ENCODE measurements at regions not wholly inside any gene's neighbourhood (a gene's known extent, or its start where the extent isn't known, plus 50 kb on each side); places are given as distances from the start of the nearest gene placed in this dataset.

DNA sequence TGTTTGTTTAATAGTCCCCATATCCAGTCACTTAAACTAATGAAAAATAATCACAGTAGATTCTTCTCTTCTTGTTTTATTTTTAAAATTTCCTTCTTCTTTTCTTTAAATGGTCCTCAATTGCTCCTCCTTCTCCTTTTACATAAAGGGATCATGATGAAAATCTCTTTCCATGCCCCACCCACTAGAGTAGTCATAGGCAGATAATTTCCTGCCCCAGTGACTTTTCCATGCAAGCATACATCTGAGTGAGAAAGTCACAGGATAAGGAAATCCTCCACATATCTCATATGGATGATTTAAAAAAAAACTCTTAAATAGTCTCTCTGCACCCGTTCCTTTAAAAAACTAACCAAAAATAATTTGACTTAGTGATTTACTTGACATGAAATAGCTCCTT, 552.3 kb upstream of the SETBP1 start:
- H3K9ac ChIP-seq (ENCODE audit: low read depth in 1 of 3, low read length in 3 of 3) = no peak overlapping the region
- no peaks in the 10 kb centered on the region for H3K27me3 ChIP-seq (ENCODE audit: control insufficient read depth in 3 of 3, insufficient read depth in 3 of 3, low read length in 3 of 3)
- H3K27ac ChIP-seq (ENCODE audit: low read depth, low read length) = no peak overlapping the region
- H3K36me3 ChIP-seq (ENCODE audit: control insufficient read depth in 3 of 3, insufficient read depth in 3 of 3, low read length in 3 of 3) = no peaks in the 10 kb centered on the region
- no peak overlapping the region for H3K4me3 ChIP-seq (ENCODE audit: low read length in 3 of 3)
- H3K9me3 ChIP-seq (ENCODE audit: control insufficient read depth in 3 of 3, low read length in 3 of 3) = no peaks in the 10 kb centered on the region
- H3K4me1 ChIP-seq (ENCODE audit: control insufficient read depth in 3 of 3, insufficient read depth in 3 of 3, low read length in 3 of 3) = no peaks in the 10 kb centered on the region

DNA sequence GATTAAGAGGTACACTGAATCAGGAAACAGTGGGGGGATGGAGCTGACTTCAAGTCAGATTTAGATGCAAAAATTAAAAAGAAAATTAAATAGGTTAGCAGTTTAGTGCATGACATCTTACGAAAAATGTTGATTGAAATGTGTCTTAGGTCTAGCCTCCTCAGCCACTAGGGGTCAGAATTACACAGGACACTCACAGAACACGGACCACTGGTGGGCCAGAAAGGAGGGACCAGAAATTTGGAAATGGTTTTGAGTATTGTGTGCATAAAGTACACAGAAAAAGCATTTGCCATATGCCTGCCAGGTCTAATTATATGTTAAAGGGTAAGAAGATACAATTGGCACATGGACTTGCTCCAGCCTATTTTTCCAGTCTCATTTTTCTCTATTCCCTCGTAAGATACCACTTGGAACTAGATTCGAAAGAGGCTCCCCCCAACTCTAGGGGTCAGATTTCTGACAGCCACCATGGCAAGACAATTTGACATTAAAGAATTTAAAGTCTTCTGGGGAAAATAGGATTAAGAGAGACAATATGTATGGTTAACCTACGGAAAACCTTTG, 550.2 kb upstream of the SETBP1 start:
- Histone ChIP-seq H3K27me3 (ENCODE audit: control insufficient read depth in 3 of 3, insufficient read depth in 3 of 3, low read length in 3 of 3) (no peaks in the 10 kb centered on the region), H3K9me3 (ENCODE audit: control insufficient read depth in 3 of 3, low read length in 3 of 3) (no peaks in the 10 kb centered on the region), H3K36me3 (ENCODE audit: control insufficient read depth in 3 of 3, insufficient read depth in 3 of 3, low read length in 3 of 3) (no peaks in the 10 kb centered on the region), H3K9ac (ENCODE audit: low read depth in 1 of 3, low read length in 3 of 3) (no peak overlapping the region), H3K4me3 (ENCODE audit: low read length in 3 of 3) (no peak overlapping the region), H3K27ac (ENCODE audit: low read depth, low read length) (no peak overlapping the region), H3K4me1 (ENCODE audit: control insufficient read depth in 3 of 3, insufficient read depth in 3 of 3, low read length in 3 of 3) (no peaks in the 10 kb centered on the region)

DNA sequence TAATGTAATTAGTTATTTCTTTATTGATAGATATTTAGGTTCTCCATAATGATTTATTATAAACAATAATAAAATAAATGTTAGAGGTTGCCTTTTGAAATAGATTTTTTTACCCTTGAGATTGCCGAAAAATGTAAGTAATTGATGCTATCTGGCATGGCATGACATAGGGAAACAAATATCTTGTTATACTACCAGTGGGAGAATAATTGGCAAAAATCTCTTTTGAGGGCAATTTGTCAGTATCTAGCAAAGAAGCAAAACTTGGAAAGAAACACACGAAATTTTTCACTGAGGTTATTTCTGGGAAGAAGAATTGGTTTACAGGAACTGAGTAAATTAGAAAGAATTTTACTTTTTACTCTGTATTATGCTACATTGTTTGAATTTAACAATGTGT, 547.2 kb upstream of the SETBP1 start:
- Histone ChIP-seq H3K9me3 (ENCODE audit: control insufficient read depth in 3 of 3, low read length in 3 of 3) (no peaks in the 10 kb centered on the region), H3K4me3 (ENCODE audit: low read length in 3 of 3) (no peak overlapping the region), H3K4me1 (ENCODE audit: control insufficient read depth in 3 of 3, insufficient read depth in 3 of 3, low read length in 3 of 3) (no peaks in the 10 kb centered on the region), H3K9ac (ENCODE audit: low read depth in 1 of 3, low read length in 3 of 3) (no peak overlapping the region), H3K27me3 (ENCODE audit: control insufficient read depth in 3 of 3, insufficient read depth in 3 of 3, low read length in 3 of 3) (no peaks in the 10 kb centered on the region), H3K27ac (ENCODE audit: low read depth, low read length) (no peak overlapping the region), H3K36me3 (ENCODE audit: control insufficient read depth in 3 of 3, insufficient read depth in 3 of 3, low read length in 3 of 3) (no peaks in the 10 kb centered on the region)

GRCh38 chr18:44134447-44134846, 546.2 kb upstream of the SETBP1 start:
- Histone ChIP-seq H3K9me3 (ENCODE audit: control insufficient read depth in 3 of 3, low read length in 3 of 3) (no peaks in the 10 kb centered on the region), H3K4me3 (ENCODE audit: low read length in 3 of 3) (no peak overlapping the region), H3K9ac (ENCODE audit: low read depth in 1 of 3, low read length in 3 of 3) (no peak overlapping the region), H3K36me3 (ENCODE audit: control insufficient read depth in 3 of 3, insufficient read depth in 3 of 3, low read length in 3 of 3) (no peaks in the 10 kb centered on the region), H3K27me3 (ENCODE audit: control insufficient read depth in 3 of 3, insufficient read depth in 3 of 3, low read length in 3 of 3) (no peaks in the 10 kb centered on the region), H3K4me1 (ENCODE audit: control insufficient read depth in 3 of 3, insufficient read depth in 3 of 3, low read length in 3 of 3) (no peaks in the 10 kb centered on the region), H3K27ac (ENCODE audit: low read depth, low read length) (no peak overlapping the region)

GRCh38 chr18:44135741-44136140, 544.9 kb upstream of the SETBP1 start:
- Histone ChIP-seq H3K9me3 (ENCODE audit: control insufficient read depth in 3 of 3, low read length in 3 of 3) (no peaks in the 10 kb centered on the region), H3K4me3 (ENCODE audit: low read length in 3 of 3) (no peak overlapping the region), H3K36me3 (ENCODE audit: control insufficient read depth in 3 of 3, insufficient read depth in 3 of 3, low read length in 3 of 3) (no peaks in the 10 kb centered on the region), H3K4me1 (ENCODE audit: control insufficient read depth in 3 of 3, insufficient read depth in 3 of 3, low read length in 3 of 3) (no peaks in the 10 kb centered on the region), H3K27me3 (ENCODE audit: control insufficient read depth in 3 of 3, insufficient read depth in 3 of 3, low read length in 3 of 3) (no peaks in the 10 kb centered on the region), H3K27ac (ENCODE audit: low read depth, low read length) (no peak overlapping the region), H3K9ac (ENCODE audit: low read depth in 1 of 3, low read length in 3 of 3) (no peak overlapping the region)

DNA sequence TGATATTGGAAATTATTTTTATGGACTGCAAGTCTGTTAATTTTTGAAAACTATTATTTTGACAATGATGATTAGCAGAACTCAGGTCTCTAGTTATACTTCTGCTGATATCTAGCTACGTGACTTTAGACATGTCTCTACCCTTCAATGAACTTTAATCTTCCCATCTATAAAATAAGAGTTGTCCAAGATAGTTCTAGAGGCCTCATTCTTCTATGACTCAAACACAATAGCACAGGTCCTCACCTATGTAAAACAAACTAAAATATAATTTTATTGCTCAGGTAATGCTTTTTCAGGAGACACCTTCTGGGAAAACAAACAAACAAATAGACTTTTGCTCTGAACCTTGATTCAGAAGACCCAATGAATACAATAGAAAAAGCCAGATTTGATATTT, 544.4 kb upstream of the SETBP1 start:
- H3K9me3 ChIP-seq (ENCODE audit: control insufficient read depth in 3 of 3, low read length in 3 of 3) = no peaks in the 10 kb centered on the region
- no peak overlapping the region for H3K9ac ChIP-seq (ENCODE audit: low read depth in 1 of 3, low read length in 3 of 3)
- no peak overlapping the region for H3K4me3 ChIP-seq (ENCODE audit: low read length in 3 of 3)
- no peaks in the 10 kb centered on the region for H3K4me1 ChIP-seq (ENCODE audit: control insufficient read depth in 3 of 3, insufficient read depth in 3 of 3, low read length in 3 of 3)
- no peaks in the 10 kb centered on the region for H3K36me3 ChIP-seq (ENCODE audit: control insufficient read depth in 3 of 3, insufficient read depth in 3 of 3, low read length in 3 of 3)
- H3K27ac ChIP-seq (ENCODE audit: low read depth, low read length) = no peak overlapping the region
- H3K27me3 ChIP-seq (ENCODE audit: control insufficient read depth in 3 of 3, insufficient read depth in 3 of 3, low read length in 3 of 3) = no peaks in the 10 kb centered on the region

- no peaks in the 10 kb centered on the region for H3K9me3 ChIP-seq (ENCODE audit: control insufficient read depth in 3 of 3, low read length in 3 of 3)
- no peak overlapping the region for H3K27ac ChIP-seq (ENCODE audit: low read depth, low read length)
- H3K9ac ChIP-seq (ENCODE audit: low read depth in 1 of 3, low read length in 3 of 3) = no peak overlapping the region
- no peak overlapping the region for H3K4me3 ChIP-seq (ENCODE audit: low read length in 3 of 3)
- H3K27me3 ChIP-seq (ENCODE audit: control insufficient read depth in 3 of 3, insufficient read depth in 3 of 3, low read length in 3 of 3) = no peaks in the 10 kb centered on the region
- H3K36me3 ChIP-seq (ENCODE audit: control insufficient read depth in 3 of 3, insufficient read depth in 3 of 3, low read length in 3 of 3) = no peaks in the 10 kb centered on the region
- H3K4me1 ChIP-seq (ENCODE audit: control insufficient read depth in 3 of 3, insufficient read depth in 3 of 3, low read length in 3 of 3) = no peaks in the 10 kb centered on the region
Measured at GRCh38 chr18:44143072-44143471, 537.6 kb upstream of the SETBP1 start.

GRCh38 chr18:44149706-44150105, 531.0 kb upstream of the SETBP1 start:
- Histone ChIP-seq H3K27me3 (ENCODE audit: control insufficient read depth in 3 of 3, insufficient read depth in 3 of 3, low read length in 3 of 3) (no peaks in the 10 kb centered on the region), H3K4me3 (ENCODE audit: low read length in 3 of 3) (no peak overlapping the region), H3K9ac (ENCODE audit: low read depth in 1 of 3, low read length in 3 of 3) (no peak overlapping the region), H3K4me1 (ENCODE audit: control insufficient read depth in 3 of 3, insufficient read depth in 3 of 3, low read length in 3 of 3) (no peaks in the 10 kb centered on the region), H3K27ac (ENCODE audit: low read depth, low read length) (no peak overlapping the region), H3K9me3 (ENCODE audit: control insufficient read depth in 3 of 3, low read length in 3 of 3) (no peaks in the 10 kb centered on the region), H3K36me3 (ENCODE audit: control insufficient read depth in 3 of 3, insufficient read depth in 3 of 3, low read length in 3 of 3) (no peaks in the 10 kb centered on the region)

DNA sequence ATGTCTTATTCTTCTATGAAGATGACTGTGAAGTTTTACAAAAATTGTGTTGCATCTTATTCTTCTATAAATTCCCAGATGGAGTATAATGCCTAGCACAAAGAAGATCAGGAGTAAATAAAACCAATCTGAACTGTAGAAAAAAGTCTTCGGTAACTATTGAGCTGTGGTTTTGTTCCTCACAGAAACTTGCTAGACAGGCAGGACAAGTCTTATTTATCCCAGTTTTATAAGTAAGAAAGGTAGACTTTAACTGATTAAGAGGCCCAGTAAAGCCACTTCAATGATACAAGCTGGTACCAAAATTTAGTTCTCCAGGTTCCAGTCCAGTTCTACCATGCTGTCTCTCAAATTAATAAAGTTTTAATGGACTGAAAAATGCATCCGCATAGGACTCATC, 526.7 kb upstream of the SETBP1 start:
- no peaks in the 10 kb centered on the region for H3K4me1 ChIP-seq (ENCODE audit: control insufficient read depth in 3 of 3, insufficient read depth in 3 of 3, low read length in 3 of 3)
- no peak overlapping the region for H3K27ac ChIP-seq (ENCODE audit: low read depth, low read length)
- no peaks in the 10 kb centered on the region for H3K36me3 ChIP-seq (ENCODE audit: control insufficient read depth in 3 of 3, insufficient read depth in 3 of 3, low read length in 3 of 3)
- H3K9me3 ChIP-seq (ENCODE audit: control insufficient read depth in 3 of 3, low read length in 3 of 3) = no peaks in the 10 kb centered on the region
- no peak overlapping the region for H3K4me3 ChIP-seq (ENCODE audit: low read length in 3 of 3)
- no peak overlapping the region for H3K9ac ChIP-seq (ENCODE audit: low read depth in 1 of 3, low read length in 3 of 3)
- no peaks in the 10 kb centered on the region for H3K27me3 ChIP-seq (ENCODE audit: control insufficient read depth in 3 of 3, insufficient read depth in 3 of 3, low read length in 3 of 3)

GRCh38 chr18:44156126-44156525, 524.6 kb upstream of the SETBP1 start:
- no peak overlapping the region for H3K9ac ChIP-seq (ENCODE audit: low read depth in 1 of 3, low read length in 3 of 3)
- peaks cover 0 to 2% (median 0%) of the 10 kb centered on the region in 3 donors for H3K9me3 ChIP-seq (ENCODE audit: control insufficient read depth in 3 of 3, low read length in 3 of 3)
- no peak overlapping the region for H3K4me3 ChIP-seq (ENCODE audit: low read length in 3 of 3)
- no peaks in the 10 kb centered on the region for H3K36me3 ChIP-seq (ENCODE audit: control insufficient read depth in 3 of 3, insufficient read depth in 3 of 3, low read length in 3 of 3)
- no peak overlapping the region for H3K27ac ChIP-seq (ENCODE audit: low read depth, low read length)
- H3K27me3 ChIP-seq (ENCODE audit: control insufficient read depth in 3 of 3, insufficient read depth in 3 of 3, low read length in 3 of 3) = no peaks in the 10 kb centered on the region
- no peaks in the 10 kb centered on the region for H3K4me1 ChIP-seq (ENCODE audit: control insufficient read depth in 3 of 3, insufficient read depth in 3 of 3, low read length in 3 of 3)

Data from skeletal muscle tissue (tissue), 3 donors.